OCI-LY1 (cell line): ENCODE measurements at regions not wholly inside any gene's neighbourhood (a gene's known extent, or its start where the extent isn't known, plus 50 kb on each side); places are given as distances from the start of the nearest gene placed in this dataset.

Source experiments
- CTCF ChIP-seq: fragments of 200-600 bp; sonication (generic), shearing (Covaris generic); IDR thresholded peaks from 2 replicates; pipeline ENCODE4 v1.5.1; 2017; ENCODE audit warnings: mild to moderate bottlenecking, antibody characterized with exemption, low read length, moderate library complexity, mixed read lengths
- EZH2 ChIP-seq: fragments of 200-600 bp; sonication (generic), shearing (Covaris generic); IDR thresholded peaks from 2 replicates; pipeline ENCODE4 v1.8.0; 2017; ENCODE audit warnings: borderline replicate concordance, mixed run types, mild to moderate bottlenecking, antibody characterized with exemption, low read length, moderate library complexity, mixed read lengths

GRCh38 chr7:18194616-18195015, 167.0 kb upstream of the PRPS1L1 start:
- TF ChIP-seq CTCF: no peak
- TF ChIP-seq EZH2: no peak
